ENCODE measurements at regions not wholly inside any gene's neighbourhood (a gene's known extent, or its start where the extent isn't known, plus 50 kb on each side); places are given as distances from the start of the nearest gene placed in this dataset.
"Not testable (repeated sequence)": the region's sequence is repeated elsewhere in the genome, so short reads cannot be mapped to it uniquely, and the experiment has no call there.

DNA sequence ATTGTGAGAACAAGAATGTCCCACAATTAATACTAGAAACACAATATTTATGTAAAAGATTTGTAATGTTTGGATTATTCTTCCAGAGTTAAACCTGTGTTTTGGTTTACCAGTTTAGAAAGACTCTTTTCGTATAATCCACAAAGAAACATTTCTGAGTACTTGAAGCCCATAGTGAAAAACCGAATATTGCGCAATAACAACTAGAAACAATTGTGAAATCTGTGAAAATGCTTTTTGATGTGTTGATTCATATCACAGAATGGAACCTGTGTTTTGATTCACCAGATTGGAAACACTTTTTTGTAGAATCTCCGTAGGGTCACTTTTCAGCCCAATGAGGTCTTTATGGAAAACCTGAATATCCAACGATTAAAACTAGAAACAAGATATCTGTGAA, 386.2 kb downstream of the PRDM9 start:
- no peaks in the 10 kb centered on the region for H3K9me3 ChIP-seq

DNA sequence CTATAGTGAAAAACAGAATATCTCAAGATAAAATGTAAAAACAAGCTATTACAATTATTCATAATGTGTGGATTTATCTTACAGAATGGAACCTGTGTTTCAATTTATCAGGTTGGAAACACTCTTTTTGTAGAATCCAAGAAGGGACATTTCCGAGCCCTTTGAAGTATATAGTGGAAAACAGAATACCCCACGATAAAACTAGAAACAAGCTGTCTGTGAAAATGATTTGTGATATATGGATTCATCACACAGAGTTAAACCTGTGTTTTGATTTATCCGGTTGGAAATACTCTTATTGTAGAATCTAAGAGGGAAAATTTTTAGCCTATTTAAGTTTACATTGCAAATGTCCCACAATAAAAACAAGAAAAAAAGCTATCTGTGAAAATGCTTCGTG, 388.2 kb downstream of the PRDM9 start:
- Histone ChIP-seq H3K9me3 (no peaks in the 10 kb centered on the region), H3K4me3 (no peak overlapping the region), H3K36me3 (ENCODE audit: low read depth, missing control alignments) (no peaks in the 10 kb centered on the region), H3K27ac (no peak overlapping the region), H3K4me1 (no peaks in the 10 kb centered on the region), H3K27me3 (no peaks in the 10 kb centered on the region)
- no peak for DNase-seq
- 79 to 82% methylated on average over 4 of the region's 4 CpGs for WGBS, 2 donors
- intact Hi-C loops (cut with DNase I; ENCODE audit: low total_unique reads), result no loop called here
- TF ChIP-seq, protein P1, sequence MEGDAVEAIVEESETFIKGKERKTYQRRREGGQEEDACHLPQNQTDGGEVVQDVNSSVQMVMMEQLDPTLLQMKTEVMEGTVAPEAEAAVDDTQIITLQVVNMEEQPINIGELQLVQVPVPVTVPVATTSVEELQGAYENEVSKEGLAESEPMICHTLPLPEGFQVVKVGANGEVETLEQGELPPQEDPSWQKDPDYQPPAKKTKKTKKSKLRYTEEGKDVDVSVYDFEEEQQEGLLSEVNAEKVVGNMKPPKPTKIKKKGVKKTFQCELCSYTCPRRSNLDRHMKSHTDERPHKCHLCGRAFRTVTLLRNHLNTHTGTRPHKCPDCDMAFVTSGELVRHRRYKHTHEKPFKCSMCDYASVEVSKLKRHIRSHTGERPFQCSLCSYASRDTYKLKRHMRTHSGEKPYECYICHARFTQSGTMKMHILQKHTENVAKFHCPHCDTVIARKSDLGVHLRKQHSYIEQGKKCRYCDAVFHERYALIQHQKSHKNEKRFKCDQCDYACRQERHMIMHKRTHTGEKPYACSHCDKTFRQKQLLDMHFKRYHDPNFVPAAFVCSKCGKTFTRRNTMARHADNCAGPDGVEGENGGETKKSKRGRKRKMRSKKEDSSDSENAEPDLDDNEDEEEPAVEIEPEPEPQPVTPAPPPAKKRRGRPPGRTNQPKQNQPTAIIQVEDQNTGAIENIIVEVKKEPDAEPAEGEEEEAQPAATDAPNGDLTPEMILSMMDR (IDR thresholded peaks at IDR 0.05), result no peak
- no peak for TF ChIP-seq POLR2A (IDR thresholded peaks at IDR 0.05)

More for the DNA sequence above, 386.2 kb downstream of the PRDM9 start:
- Histone ChIP-seq H3K4me3 (no peak overlapping the region), H3K27ac (no peak overlapping the region), H3K27me3 (no peaks in the 10 kb centered on the region), H3K4me1 (no peaks in the 10 kb centered on the region), H3K36me3 (ENCODE audit: low read depth, missing control alignments) (no peaks in the 10 kb centered on the region)
- TF ChIP-seq POLR2A (IDR thresholded peaks at IDR 0.05), result no peak
- TF ChIP-seq, protein P1 (IDR thresholded peaks at IDR 0.05), result no peak
- 92 to 93% methylated on average over 5 of the region's 5 CpGs for WGBS, 2 donors
- DNase-seq, result no peak
- intact Hi-C loops (cut with DNase I; ENCODE audit: low total_unique reads), result no loop called here

DNA sequence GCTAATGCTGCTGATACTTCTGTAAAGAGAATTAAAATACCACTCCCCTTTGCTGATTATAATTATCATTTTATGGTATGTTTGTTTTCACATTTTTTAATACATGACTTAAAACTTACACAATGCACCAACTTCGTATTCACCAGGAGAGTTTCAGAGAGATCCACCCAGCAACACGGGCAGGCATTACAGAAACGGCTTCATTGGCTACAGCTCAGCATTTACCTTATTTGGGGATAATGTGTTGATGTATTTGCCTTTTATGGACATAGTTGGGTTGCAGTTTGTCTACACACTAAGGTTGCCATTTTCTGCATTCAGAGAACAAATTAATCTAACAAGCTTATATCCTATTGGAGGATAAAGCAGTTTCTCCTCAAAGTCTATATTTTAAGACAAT, 423.6 kb downstream of the PRDM9 start:
- DNase-seq, result no peak
- intact Hi-C loops (cut with DNase I; ENCODE audit: low total_unique reads), result no loop called here
- Histone ChIP-seq H3K4me3 (no peak overlapping the region), H3K27ac (no peak overlapping the region), H3K9me3 (no peaks in the 10 kb centered on the region), H3K36me3 (ENCODE audit: low read depth, missing control alignments) (no peaks in the 10 kb centered on the region), H3K4me1 (no peaks in the 10 kb centered on the region), H3K27me3 (no peaks in the 10 kb centered on the region)
- 73 to 80% methylated on average over 3 of the region's 3 CpGs for WGBS, 2 donors
- TF ChIP-seq, protein P1 (IDR thresholded peaks at IDR 0.05), result no peak
- TF ChIP-seq POLR2A (IDR thresholded peaks at IDR 0.05), result no peak

DNA sequence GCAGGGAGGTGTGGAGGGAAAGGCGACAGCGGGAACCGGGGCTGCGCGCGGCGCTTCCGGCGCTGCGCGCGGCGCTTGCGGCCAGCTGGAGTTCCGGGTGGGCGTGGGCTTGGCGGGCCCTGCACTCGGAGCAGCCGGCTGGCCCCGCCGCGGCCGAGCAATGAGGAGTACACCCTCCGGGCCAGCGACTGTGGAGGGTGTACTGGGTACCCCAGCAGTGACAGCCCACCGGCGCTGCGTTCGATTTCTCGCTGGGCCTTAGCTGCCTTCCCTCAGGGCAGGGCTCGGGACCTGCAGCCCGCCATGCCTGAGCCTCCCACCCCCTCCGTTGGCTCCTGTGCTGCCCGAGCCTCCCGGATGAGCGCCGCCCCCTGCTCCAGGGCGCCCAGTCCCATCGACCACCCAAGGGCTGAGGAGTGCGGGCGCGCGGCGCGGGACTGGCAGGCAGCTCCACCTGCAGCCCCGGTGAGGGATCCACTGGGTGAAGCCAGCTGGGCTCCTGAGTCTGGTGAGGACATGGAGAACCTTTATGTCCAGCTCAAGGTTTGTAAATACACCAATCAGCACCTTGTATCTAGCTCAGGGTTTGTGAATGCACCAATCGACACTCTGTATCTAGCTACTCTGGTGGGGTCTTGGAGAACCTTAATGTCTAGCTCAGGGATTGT, 444.0 kb downstream of the PRDM9 start:
- H3K27ac ChIP-seq; H3K9me3 ChIP-seq; H3K27me3 ChIP-seq; H3K36me3 ChIP-seq (ENCODE audit: low read depth, missing control alignments); H3K4me1 ChIP-seq; intact Hi-C loops (cut with DNase I; ENCODE audit: low total_unique reads): not testable (repeated sequence)
- peak; percentile 31 for DNase-seq
- 53 to 79% methylated on average over 9 to 47 of the region's 47 CpGs for WGBS, 2 donors
- H3K4me3 ChIP-seq, result peak overlapping the region; percentile 38 to 60

DNA sequence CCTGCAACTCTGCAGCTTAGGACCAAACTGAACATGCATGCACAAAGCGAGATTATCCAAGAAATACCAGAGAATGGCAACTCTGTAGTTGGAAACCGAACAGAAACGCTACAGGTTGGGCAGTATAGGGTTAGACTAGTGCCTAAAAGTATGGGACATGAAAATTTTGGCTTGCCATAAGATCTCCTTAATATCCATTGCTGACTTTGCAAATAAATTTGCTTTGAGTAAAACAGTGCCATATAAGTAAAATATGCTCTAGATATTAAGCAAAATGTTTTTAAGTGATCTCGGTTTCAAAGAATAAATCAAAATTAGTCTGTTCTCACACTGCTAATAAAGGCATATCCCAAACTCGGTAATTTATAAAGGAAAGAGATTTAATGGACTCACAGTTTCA, 456.0 kb downstream of the PRDM9 start:
- TF ChIP-seq, protein P1 (IDR thresholded peaks at IDR 0.05), result no peak
- no peak for TF ChIP-seq POLR2A (IDR thresholded peaks at IDR 0.05)
- intact Hi-C loops (cut with DNase I; ENCODE audit: low total_unique reads), result no loop called here
- Histone ChIP-seq H3K4me3 (no peak overlapping the region), H3K27me3 (no peaks in the 10 kb centered on the region), H3K4me1 (no peaks in the 10 kb centered on the region), H3K27ac (no peak overlapping the region), H3K9me3 (no peaks in the 10 kb centered on the region), H3K36me3 (ENCODE audit: low read depth, missing control alignments) (no peaks in the 10 kb centered on the region)
- DNase-seq, result no peak
- 81 to 85% methylated on average over 5 of the region's 5 CpGs for WGBS, 2 donors
